HFFc6 (cell line): ENCODE measurements at regions not wholly inside any gene's neighbourhood (a gene's known extent, or its start where the extent isn't known, plus 50 kb on each side); places are given as distances from the start of the nearest gene placed in this dataset.

Experiments
- DNase-seq: peaks from one replicate; pipeline ENCODE4 v3.0.0-alpha.2; 2018
- H3K27ac Mint-ChIP-seq: 2 replicates; pipeline ENCODE4 v1.8.0; 2020; ENCODE audit warnings: mild to moderate bottlenecking, mixed read lengths
- H3K27me3 Mint-ChIP-seq: 2 replicates; pipeline ENCODE4 v1.8.0; 2021; ENCODE audit warnings: mild to moderate bottlenecking, moderate library complexity, mixed read lengths; ENCODE audit not compliant: insufficient read depth
- H3K36me3 Mint-ChIP-seq: 2 replicates; pipeline ENCODE4 v1.8.0; 2021; ENCODE audit warnings: low read depth, mixed read lengths
- H3K4me1 Mint-ChIP-seq: 2 replicates; pipeline ENCODE4 v1.8.0; 2020; ENCODE audit warnings: low read depth, mixed read lengths
- H3K4me3 Mint-ChIP-seq: 2 replicates; pipeline ENCODE4 v1.8.0; 2020; ENCODE audit warnings: mild to moderate bottlenecking, moderate library complexity, mixed read lengths
- H3K9me3 Mint-ChIP-seq: 2 replicates; pipeline ENCODE4 v1.8.0; 2020; ENCODE audit warnings: mild to moderate bottlenecking, mixed read lengths
- TF ChIP-seq, protein P1 (sequence below): fragments of 200-600 bp; sonication (generic); IDR thresholded peaks from 2 replicates; pipeline ENCODE4 v1.5.0; 2021; ENCODE audit warnings: antibody characterized with exemption, mild to moderate bottlenecking

DNA sequence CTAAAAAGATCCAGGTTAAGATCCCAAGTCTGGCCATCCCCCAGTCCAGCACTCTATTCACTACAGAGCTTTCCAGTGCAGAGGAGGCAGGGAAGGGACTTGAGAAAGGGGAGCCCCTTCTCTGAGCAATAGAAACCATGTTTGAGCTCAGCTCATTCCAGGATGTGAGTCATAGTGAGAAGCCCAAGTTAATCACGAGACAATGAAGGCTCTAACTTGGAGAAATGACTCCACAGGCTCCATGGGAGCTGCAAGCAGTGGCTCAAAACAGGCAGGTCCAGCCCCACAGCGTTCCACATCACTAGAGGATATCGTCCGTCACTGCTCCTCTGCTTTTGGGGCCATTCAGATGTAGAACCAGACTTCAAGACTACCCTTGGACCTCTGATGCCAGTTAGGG, 59.1 kb downstream of the CAMK2N1 start:
- Mint-ChIP-seq H3K36me3 (peaks cover 19% of the 10 kb centered on the region), H3K9me3 (peaks cover 31% of the 10 kb centered on the region), H3K27me3 (peaks cover 13% of the 10 kb centered on the region), H3K4me1 (peaks cover 22% of the 10 kb centered on the region), H3K27ac (peak overlapping the region; percentile 93), H3K4me3 (no peak overlapping the region)
- TF ChIP-seq, protein P1, sequence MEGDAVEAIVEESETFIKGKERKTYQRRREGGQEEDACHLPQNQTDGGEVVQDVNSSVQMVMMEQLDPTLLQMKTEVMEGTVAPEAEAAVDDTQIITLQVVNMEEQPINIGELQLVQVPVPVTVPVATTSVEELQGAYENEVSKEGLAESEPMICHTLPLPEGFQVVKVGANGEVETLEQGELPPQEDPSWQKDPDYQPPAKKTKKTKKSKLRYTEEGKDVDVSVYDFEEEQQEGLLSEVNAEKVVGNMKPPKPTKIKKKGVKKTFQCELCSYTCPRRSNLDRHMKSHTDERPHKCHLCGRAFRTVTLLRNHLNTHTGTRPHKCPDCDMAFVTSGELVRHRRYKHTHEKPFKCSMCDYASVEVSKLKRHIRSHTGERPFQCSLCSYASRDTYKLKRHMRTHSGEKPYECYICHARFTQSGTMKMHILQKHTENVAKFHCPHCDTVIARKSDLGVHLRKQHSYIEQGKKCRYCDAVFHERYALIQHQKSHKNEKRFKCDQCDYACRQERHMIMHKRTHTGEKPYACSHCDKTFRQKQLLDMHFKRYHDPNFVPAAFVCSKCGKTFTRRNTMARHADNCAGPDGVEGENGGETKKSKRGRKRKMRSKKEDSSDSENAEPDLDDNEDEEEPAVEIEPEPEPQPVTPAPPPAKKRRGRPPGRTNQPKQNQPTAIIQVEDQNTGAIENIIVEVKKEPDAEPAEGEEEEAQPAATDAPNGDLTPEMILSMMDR = no peak
- DNase-seq = peak; percentile 86

DNA sequence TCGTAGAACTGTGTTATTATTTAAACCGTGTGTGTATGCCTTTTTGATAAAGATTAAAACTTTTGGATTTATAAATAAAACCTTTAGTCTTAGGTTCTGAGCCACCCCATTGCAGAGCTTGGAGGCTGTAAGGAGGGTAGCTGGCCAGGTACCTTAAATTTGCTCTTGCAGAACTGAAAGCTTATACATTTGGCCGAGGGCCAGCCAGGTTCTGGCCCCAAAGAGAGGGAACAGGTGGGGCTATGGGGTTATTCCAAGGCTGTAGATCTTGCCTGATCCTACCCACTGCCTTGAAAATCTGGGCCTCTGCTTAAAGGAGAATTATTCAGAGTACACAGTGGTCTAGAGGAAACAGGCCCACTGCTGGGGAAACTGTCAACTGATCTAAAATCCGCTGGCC, 59.6 kb downstream of the CAMK2N1 start:
- DNase-seq = no peak
- Mint-ChIP-seq H3K27ac (peak overlapping the region; percentile 93), H3K9me3 (peaks cover 32% of the 10 kb centered on the region), H3K36me3 (peaks cover 20% of the 10 kb centered on the region), H3K4me1 (peaks cover 22% of the 10 kb centered on the region), H3K4me3 (no peak overlapping the region), H3K27me3 (peaks cover 8% of the 10 kb centered on the region; the same call in 1 of the 2 replicates)
- TF ChIP-seq, protein P1 = no peak

DNA sequence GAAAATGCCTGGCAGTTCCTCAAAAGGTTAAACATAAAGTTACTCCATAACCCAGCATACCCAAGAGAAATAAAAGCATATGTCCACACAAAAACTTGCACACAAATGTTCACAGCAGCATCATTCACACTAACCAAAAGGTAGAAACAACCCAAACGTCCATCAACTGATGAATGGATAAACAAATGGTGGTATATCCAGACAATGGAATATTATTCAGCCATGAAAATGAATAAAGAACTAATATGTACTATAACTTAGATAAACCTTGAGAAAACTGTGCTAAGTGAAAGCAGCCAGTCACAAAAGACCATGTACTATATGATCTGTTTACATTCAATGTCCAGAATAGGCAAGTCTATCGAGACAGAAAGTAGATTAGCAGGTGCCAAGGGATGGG, 60.4 kb downstream of the CAMK2N1 start:
- TF ChIP-seq, protein P1 = no peak
- Mint-ChIP-seq H3K36me3 (peaks cover 25% of the 10 kb centered on the region), H3K4me1 (peaks cover 22% of the 10 kb centered on the region), H3K27me3 (peaks cover 6% of the 10 kb centered on the region; the same call in 1 of the 2 replicates), H3K27ac (no peak overlapping the region), H3K4me3 (no peak overlapping the region), H3K9me3 (peaks cover 36% of the 10 kb centered on the region)
- DNase-seq = no peak

DNA sequence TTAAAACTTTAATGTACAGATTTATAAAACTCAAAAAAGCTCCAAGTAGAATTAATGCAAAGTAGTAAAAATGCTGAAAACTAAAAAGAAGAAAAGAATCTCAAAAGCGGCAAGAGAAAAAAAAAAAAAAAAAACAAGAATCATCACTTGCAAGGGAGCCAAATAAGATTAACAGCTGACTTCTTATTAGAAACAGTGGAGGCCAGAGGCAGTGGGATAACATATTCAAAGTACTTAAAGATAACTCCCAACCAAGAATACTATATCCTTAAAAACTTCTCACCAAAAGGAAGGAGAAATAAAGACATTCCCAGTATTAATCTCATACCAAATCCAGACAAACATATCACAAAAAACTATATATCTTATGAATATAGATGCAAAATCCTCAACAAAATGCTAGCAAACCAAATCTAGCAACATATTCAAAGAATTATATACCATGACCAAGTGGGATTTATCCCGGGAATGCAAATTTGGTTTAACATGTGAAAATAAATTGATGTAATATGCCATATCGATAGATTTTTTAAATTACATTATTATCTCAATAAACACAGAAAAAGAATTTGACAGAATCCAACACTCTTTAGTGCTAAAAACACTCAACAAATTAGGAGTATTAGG, 62.7 kb downstream of the CAMK2N1 start:
- H3K4me3 Mint-ChIP-seq = no peak overlapping the region
- H3K27ac Mint-ChIP-seq = no peak overlapping the region
- H3K9me3 Mint-ChIP-seq = peaks cover 36% of the 10 kb centered on the region
- peaks cover 16% of the 10 kb centered on the region for H3K27me3 Mint-ChIP-seq
- peaks cover 14% of the 10 kb centered on the region for H3K4me1 Mint-ChIP-seq
- TF ChIP-seq, protein P1 = no peak
- peaks cover 25% of the 10 kb centered on the region for H3K36me3 Mint-ChIP-seq
- DNase-seq = no peak

DNA sequence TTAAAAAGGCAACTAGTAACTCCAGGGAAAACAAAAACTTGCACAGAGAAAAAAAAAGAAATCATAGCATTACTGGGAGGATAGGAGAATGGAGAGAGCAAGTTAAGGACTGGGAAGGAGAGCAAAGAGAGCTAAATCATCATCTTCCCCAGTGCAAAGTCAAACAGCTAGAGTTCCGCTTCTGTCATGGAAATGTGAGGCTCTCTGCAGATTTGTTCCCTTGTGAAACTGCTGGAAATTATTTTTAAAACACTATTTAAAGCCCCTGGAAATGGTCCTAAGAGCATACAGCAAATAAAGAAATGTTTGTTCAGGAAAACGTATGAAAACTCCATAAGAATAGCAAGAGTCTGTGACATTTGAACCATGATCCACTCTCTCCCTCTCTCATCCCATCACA, 64.6 kb downstream of the CAMK2N1 start:
- peaks cover 36% of the 10 kb centered on the region for H3K9me3 Mint-ChIP-seq
- peaks cover 19% of the 10 kb centered on the region for H3K27me3 Mint-ChIP-seq
- no peak overlapping the region for H3K4me3 Mint-ChIP-seq
- H3K36me3 Mint-ChIP-seq = peaks cover 25% of the 10 kb centered on the region
- DNase-seq = no peak
- no peak overlapping the region for H3K27ac Mint-ChIP-seq
- H3K4me1 Mint-ChIP-seq = peaks cover 2% of the 10 kb centered on the region
- TF ChIP-seq, protein P1 = no peak
